Chondrocyte (in vitro differentiated cells): ENCODE measurements at regions not wholly inside any gene's neighbourhood (a gene's known extent, or its start where the extent isn't known, plus 50 kb on each side); places are given as distances from the start of the nearest gene placed in this dataset.

Experiments used
- DNase-seq: peaks from one replicate; pipeline ENCODE4 v3.0.0; 2021; ENCODE audit warnings: mixed read lengths, low spot score
- H3K27ac Mint-ChIP-seq: one replicate; pipeline ENCODE4 v1.8.0; 2021; ENCODE audit warnings: mild to moderate bottlenecking, moderate library complexity, mixed read lengths; ENCODE audit not compliant: unreplicated experiment
- H3K27me3 Mint-ChIP-seq: 2 replicates; pipeline ENCODE4 v1.8.0; 2021; ENCODE audit warnings: low read depth, mixed read lengths
- H3K36me3 Mint-ChIP-seq: 2 replicates; pipeline ENCODE4 v1.8.0; 2021; ENCODE audit warnings: low read depth, mixed read lengths
- H3K4me1 Mint-ChIP-seq: 2 replicates; pipeline ENCODE4 v1.8.0; 2021; ENCODE audit warnings: low read depth, mild to moderate bottlenecking, mixed read lengths
- H3K4me3 Mint-ChIP-seq: one replicate; pipeline ENCODE4 v1.8.0; 2021; ENCODE audit warnings: mild to moderate bottlenecking, moderate library complexity, mixed read lengths; ENCODE audit not compliant: unreplicated experiment
- H3K9me3 Mint-ChIP-seq: 2 replicates; pipeline ENCODE4 v1.8.0; 2021; ENCODE audit warnings: low read depth, mixed read lengths
- TF ChIP-seq, protein P1 (sequence below): fragments of 200-600 bp; sonication (generic); IDR thresholded peaks from 2 replicates; pipeline ENCODE4 v1.5.0; 2021; ENCODE audit warnings: antibody characterized with exemption, mild to moderate bottlenecking, moderate library complexity

DNA sequence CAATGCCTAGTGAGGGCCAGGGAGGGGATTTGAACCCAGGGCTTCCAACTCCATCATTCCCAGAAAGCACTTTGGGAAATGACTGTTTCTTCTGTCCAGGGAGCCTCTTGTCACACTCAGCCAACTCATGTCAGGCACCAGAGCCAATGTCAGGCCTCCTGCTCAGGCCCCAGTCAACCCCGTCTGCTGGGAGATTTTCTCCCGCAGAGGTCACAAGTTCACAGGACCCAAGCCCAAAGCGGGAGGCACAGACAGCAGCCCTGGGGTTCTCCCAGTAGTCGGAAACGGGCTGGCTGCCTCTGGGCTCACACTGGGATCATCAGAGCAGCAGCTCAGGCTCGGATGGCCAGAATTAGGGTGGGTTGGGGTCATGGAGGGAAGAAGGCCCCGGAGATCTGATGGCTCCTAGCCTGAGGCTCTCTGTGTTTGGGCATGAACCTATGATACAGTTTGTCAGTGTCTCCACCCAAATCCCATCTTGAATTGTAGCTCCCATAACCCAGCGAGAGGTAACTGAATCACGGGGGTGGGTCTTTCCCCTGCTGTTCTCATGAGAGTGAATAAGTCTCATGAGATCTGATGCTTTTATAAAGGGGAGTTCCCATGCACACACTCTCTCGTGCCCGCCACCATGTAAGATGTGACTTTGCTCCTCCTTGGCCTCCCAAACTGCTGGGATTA, 255.5 kb downstream of the PARN start:
- Mint-ChIP-seq H3K4me1 (peaks cover 48% of the 10 kb centered on the region), H3K36me3 (no peaks in the 10 kb centered on the region), H3K27ac (peak overlapping the region; percentile 91), H3K4me3 (no peak overlapping the region), H3K27me3 (no peaks in the 10 kb centered on the region), H3K9me3 (no peaks in the 10 kb centered on the region)
- DNase-seq: no peak
- TF ChIP-seq, protein P1, sequence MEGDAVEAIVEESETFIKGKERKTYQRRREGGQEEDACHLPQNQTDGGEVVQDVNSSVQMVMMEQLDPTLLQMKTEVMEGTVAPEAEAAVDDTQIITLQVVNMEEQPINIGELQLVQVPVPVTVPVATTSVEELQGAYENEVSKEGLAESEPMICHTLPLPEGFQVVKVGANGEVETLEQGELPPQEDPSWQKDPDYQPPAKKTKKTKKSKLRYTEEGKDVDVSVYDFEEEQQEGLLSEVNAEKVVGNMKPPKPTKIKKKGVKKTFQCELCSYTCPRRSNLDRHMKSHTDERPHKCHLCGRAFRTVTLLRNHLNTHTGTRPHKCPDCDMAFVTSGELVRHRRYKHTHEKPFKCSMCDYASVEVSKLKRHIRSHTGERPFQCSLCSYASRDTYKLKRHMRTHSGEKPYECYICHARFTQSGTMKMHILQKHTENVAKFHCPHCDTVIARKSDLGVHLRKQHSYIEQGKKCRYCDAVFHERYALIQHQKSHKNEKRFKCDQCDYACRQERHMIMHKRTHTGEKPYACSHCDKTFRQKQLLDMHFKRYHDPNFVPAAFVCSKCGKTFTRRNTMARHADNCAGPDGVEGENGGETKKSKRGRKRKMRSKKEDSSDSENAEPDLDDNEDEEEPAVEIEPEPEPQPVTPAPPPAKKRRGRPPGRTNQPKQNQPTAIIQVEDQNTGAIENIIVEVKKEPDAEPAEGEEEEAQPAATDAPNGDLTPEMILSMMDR: no peak

DNA sequence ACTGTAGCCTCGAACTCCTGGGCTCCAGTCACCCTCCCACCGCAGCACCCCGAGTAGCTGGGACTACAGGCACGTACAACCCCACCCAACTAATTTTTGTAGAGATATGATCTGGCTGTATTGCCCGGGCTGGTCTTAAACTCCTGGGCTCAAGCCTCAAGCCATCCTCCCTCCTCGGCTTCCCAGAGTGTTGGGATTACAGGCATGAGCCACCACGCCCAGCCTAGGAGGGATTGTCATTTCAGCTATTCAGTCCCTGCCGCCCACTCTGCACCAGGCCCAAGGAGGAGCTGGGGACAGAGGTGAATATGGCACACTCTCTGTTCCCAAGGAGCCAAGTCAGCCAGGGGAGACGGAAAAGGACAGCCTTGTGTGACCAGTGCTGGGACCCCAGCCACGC, 256.2 kb downstream of the PARN start:
- Mint-ChIP-seq H3K36me3 (no peaks in the 10 kb centered on the region), H3K4me3 (no peak overlapping the region), H3K9me3 (no peaks in the 10 kb centered on the region), H3K27ac (no peak overlapping the region), H3K27me3 (no peaks in the 10 kb centered on the region), H3K4me1 (peaks cover 45% of the 10 kb centered on the region)
- DNase-seq: no peak
- TF ChIP-seq, protein P1: no peak

DNA sequence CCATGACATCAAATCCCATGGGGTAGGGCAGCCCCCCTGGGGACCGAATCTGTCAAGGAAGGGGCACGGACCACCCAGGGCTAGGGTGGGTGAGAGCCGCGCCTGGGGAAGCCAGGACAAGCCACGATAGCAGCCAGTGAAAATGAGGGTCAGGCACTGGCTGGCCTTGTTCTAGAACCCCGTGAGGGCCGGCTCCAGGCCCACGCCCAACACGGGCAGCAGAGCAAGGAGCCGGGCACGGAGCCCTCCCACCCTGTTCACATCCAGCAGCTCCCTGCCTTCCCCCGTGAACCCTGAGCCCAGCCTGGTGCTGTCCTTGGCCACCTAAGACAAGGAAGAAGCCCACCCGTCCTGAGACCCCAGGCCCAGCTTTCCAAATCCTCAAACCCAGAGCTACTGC, 256.7 kb downstream of the PARN start:
- H3K9me3 Mint-ChIP-seq: no peaks in the 10 kb centered on the region
- H3K27ac Mint-ChIP-seq: no peak overlapping the region

DNA sequence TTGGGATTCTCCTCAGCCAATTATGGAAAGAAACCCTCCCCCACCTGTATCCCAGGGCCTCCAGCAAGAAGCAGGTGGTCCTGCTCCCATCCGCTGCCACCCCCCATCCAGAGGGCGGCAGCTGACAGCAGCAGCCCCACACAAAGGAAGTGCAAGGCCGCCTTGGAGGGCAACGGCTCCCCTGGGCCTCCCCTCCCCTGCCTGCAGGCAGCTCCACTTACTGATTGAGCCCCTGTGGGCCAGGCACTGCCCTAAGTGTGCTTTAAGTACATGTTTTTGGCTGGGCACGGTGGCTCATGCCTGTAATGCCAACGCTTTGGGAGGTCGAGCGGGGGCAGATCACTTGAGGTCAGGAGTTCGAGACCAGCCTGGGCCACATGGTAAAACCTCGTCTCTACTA, 257.6 kb downstream of the PARN start:
- Mint-ChIP-seq H3K9me3 (no peaks in the 10 kb centered on the region), H3K27me3 (no peaks in the 10 kb centered on the region), H3K4me3 (no peak overlapping the region), H3K4me1 (peaks cover 33% of the 10 kb centered on the region), H3K36me3 (no peaks in the 10 kb centered on the region), H3K27ac (no peak overlapping the region)
- no peak for DNase-seq
- TF ChIP-seq, protein P1: no peak

More for the DNA sequence above, 256.7 kb downstream of the PARN start:
- Mint-ChIP-seq H3K27me3 (no peaks in the 10 kb centered on the region), H3K4me1 (peaks cover 40% of the 10 kb centered on the region), H3K36me3 (no peaks in the 10 kb centered on the region), H3K4me3 (no peak overlapping the region)
- TF ChIP-seq, protein P1: no peak
- no peak for DNase-seq

DNA sequence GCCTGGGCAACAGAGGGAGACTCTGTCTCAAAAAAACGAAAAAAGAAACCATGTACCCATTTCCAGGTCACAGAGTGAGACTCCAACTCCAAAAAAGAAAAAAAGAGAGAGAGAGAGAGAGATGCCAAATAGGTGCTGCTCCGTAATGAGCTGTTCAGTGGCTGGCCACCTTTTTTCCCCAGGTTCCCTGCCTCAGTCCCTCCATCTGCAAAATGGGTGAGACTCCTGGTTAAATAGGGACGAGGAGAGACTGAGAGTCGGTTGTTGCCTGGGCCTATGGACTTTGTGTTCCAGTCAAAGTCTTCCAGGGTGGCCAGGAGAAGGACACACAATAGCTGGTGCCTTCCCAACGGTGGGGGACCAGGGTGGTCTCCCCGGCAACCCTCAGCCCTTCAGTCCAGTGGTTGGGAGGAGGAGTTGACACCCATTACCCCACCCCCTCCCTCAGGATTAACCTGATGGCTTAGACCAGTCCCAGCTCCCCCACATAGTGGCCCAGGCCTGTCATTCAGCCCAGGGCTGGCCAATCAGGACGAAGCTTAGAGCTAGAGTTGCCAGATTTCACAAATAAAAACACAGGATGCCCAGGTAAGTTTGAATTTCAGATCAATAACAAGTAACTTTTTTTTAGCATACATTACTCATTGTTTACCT, 258.2 kb downstream of the PARN start:
- TF ChIP-seq, protein P1: no peak
- no peak for DNase-seq
- H3K4me1 Mint-ChIP-seq: peaks cover 29% of the 10 kb centered on the region
- no peaks in the 10 kb centered on the region for H3K36me3 Mint-ChIP-seq
- H3K27me3 Mint-ChIP-seq: no peaks in the 10 kb centered on the region
- H3K9me3 Mint-ChIP-seq: no peaks in the 10 kb centered on the region
- H3K4me3 Mint-ChIP-seq: no peak overlapping the region
- no peak overlapping the region for H3K27ac Mint-ChIP-seq
